Loucy (cell line): ENCODE measurements at regions not wholly inside any gene's neighbourhood (a gene's known extent, or its start where the extent isn't known, plus 50 kb on each side); places are given as distances from the start of the nearest gene placed in this dataset.
A peak's percentile ranks its signal among the peaks of the same experiment; 100 is the strongest.

Experiments
- H2AFZ ChIP-seq: fragments of 200-600 bp; sonication (generic); 2 replicates; pipeline ENCODE4 v1.6.0; 2016; ENCODE audit warnings: antibody characterized with exemption, mild to moderate bottlenecking, low read length, moderate library complexity
- H3F3A ChIP-seq: fragments of 200-600 bp; 2 replicates; pipeline ENCODE4 v1.6.0; 2016; ENCODE audit warnings: antibody characterized with exemption, low read depth, mild to moderate bottlenecking
- H3K27me3 ChIP-seq: fragments of 200-600 bp; sonication (generic); 2 replicates; pipeline ENCODE4 v1.6.1; 2014; ENCODE audit warnings: low read length, mild to moderate bottlenecking; ENCODE audit not compliant: insufficient read depth, poor library complexity, severe bottlenecking
- H3K36me3 ChIP-seq: fragments of 200-600 bp; sonication (generic); 2 replicates; pipeline ENCODE4 v1.6.1; 2016; ENCODE audit warnings: low read length; ENCODE audit not compliant: insufficient read depth
- H3K4me1 ChIP-seq: fragments of 200-600 bp; sonication (generic); 2 replicates; pipeline ENCODE4 v1.5.1; 2014; ENCODE audit warnings: low read length, mild to moderate bottlenecking; ENCODE audit not compliant: insufficient read depth, poor library complexity, severe bottlenecking
- H3K4me2 ChIP-seq: fragments of 200-600 bp; sonication (generic); 2 replicates; pipeline ENCODE4 v1.6.0; 2014; ENCODE audit warnings: antibody characterized with exemption, low read length, low read depth, mild to moderate bottlenecking; ENCODE audit not compliant: poor library complexity, severe bottlenecking
- H3K4me3 ChIP-seq: fragments of 200-600 bp; sonication (generic); 2 replicates; pipeline ENCODE4 v1.5.1; 2014; ENCODE audit warnings: low read length, mild to moderate bottlenecking, mixed read lengths; ENCODE audit not compliant: poor library complexity, severe bottlenecking
- H3K79me2 ChIP-seq: fragments of 200-600 bp; sonication (generic); 2 replicates; pipeline ENCODE4 v1.6.1; 2014; ENCODE audit warnings: low read length; ENCODE audit not compliant: insufficient read depth
- H3K9ac ChIP-seq: fragments of 200-600 bp; sonication (generic); 2 replicates; pipeline ENCODE4 v1.6.0; 2014; ENCODE audit warnings: mild to moderate bottlenecking, low read depth, low read length, moderate library complexity; ENCODE audit not compliant: poor library complexity, severe bottlenecking
- H3K9me2 ChIP-seq: fragments of 200-600 bp; sonication (generic); replicated peaks from 2 replicates; pipeline ENCODE4 v1.6.1; 2016; ENCODE audit warnings: low read depth, low read length, mixed read lengths
- H3K9me3 ChIP-seq: fragments of 200-600 bp; sonication (generic); 2 replicates; pipeline ENCODE4 v1.6.1; 2014; ENCODE audit warnings: mild to moderate bottlenecking, antibody characterized with exemption, low read length, low read depth; ENCODE audit not compliant: insufficient read depth
- H4K20me1 ChIP-seq: fragments of 200-600 bp; sonication (generic); 2 replicates; pipeline ENCODE4 v1.6.0; 2014; ENCODE audit warnings: antibody characterized with exemption, low read length, mild to moderate bottlenecking; ENCODE audit not compliant: insufficient read depth, poor library complexity, severe bottlenecking
- EZH2phosphoT487 ChIP-seq: fragments of 200-600 bp; IDR thresholded peaks from 2 replicates; pipeline ENCODE4 v1.6.1; 2018; ENCODE audit warnings: antibody characterized with exemption, mild to moderate bottlenecking, moderate library complexity, borderline replicate concordance
- TF ChIP-seq, protein P1 (sequence below): fragments of 200-600 bp; sonication (generic); conservative IDR thresholded peaks from 2 replicates; pipeline ENCODE4 v1.5.1; 2014; ENCODE audit warnings: mild to moderate bottlenecking, antibody characterized with exemption, low read length

- Histone ChIP-seq H3K36me3 (no peaks in the 10 kb centered on the region), H4K20me1 (no peaks in the 10 kb centered on the region), H3K4me3 (no peak overlapping the region), H3K4me1 (peaks cover 18% of the 10 kb centered on the region), H3K79me2 (no peaks in the 10 kb centered on the region), H3F3A (no peaks in the 10 kb centered on the region), H3K9me2 (no peaks in the 10 kb centered on the region), H2AFZ (peak overlapping the region; percentile 53; the same call in 1 of the 2 replicates), H3K9me3 (no peaks in the 10 kb centered on the region), H3K27me3 (no peaks in the 10 kb centered on the region), H3K9ac (peak overlapping the region; percentile 15), H3K4me2 (peak overlapping the region; percentile 6)
- TF ChIP-seq, protein P1, sequence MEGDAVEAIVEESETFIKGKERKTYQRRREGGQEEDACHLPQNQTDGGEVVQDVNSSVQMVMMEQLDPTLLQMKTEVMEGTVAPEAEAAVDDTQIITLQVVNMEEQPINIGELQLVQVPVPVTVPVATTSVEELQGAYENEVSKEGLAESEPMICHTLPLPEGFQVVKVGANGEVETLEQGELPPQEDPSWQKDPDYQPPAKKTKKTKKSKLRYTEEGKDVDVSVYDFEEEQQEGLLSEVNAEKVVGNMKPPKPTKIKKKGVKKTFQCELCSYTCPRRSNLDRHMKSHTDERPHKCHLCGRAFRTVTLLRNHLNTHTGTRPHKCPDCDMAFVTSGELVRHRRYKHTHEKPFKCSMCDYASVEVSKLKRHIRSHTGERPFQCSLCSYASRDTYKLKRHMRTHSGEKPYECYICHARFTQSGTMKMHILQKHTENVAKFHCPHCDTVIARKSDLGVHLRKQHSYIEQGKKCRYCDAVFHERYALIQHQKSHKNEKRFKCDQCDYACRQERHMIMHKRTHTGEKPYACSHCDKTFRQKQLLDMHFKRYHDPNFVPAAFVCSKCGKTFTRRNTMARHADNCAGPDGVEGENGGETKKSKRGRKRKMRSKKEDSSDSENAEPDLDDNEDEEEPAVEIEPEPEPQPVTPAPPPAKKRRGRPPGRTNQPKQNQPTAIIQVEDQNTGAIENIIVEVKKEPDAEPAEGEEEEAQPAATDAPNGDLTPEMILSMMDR, result no peak
- no peak for TF ChIP-seq EZH2phosphoT487
Measured at GRCh38 chr3:72475258-72476138, 372.7 kb downstream of the SHQ1 start.

- no peaks in the 10 kb centered on the region for H3F3A ChIP-seq
- peaks cover 15% of the 10 kb centered on the region for H3K4me1 ChIP-seq
- no peaks in the 10 kb centered on the region for H3K36me3 ChIP-seq
- H3K9me3 ChIP-seq, result no peaks in the 10 kb centered on the region
- H4K20me1 ChIP-seq, result no peaks in the 10 kb centered on the region
- H2AFZ ChIP-seq, result no peak overlapping the region
- H3K79me2 ChIP-seq, result no peaks in the 10 kb centered on the region
- H3K27me3 ChIP-seq, result no peaks in the 10 kb centered on the region
- peak overlapping the region; percentile 15 for H3K9ac ChIP-seq
- H3K9me2 ChIP-seq, result no peaks in the 10 kb centered on the region
- H3K4me3 ChIP-seq, result no peak overlapping the region
- TF ChIP-seq, protein P1, result no peak
- TF ChIP-seq EZH2phosphoT487, result no peak
- H3K4me2 ChIP-seq, result peak overlapping the region; percentile 6
Measured at GRCh38 chr3:72474775-72475174, 373.5 kb downstream of the SHQ1 start.

DNA sequence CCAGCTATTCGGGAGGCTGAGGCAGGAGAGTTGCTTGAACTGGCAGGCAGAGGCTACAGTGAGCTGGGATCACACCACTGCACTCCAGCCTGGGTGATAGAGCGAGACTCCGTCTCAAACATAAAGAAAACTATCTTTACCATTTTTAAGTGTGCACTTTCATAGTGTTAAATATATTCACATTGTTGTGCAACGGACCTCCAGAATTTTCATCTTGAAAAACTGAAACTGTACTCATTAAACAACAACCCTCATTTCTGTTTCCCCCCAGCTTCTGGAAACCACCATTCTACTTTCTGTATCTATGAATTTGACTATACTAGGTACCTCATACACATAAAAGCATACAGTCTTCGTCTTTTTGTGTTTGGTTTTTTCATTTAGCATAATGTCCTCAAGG lies 375.1 kb downstream of the SHQ1 start:
- no peak overlapping the region for H3K9ac ChIP-seq
- H2AFZ ChIP-seq, result no peak overlapping the region
- H3K4me2 ChIP-seq, result no peak overlapping the region

More for the DNA sequence above, 375.1 kb downstream of the SHQ1 start:
- Histone ChIP-seq H3K4me1 (peaks cover 12% of the 10 kb centered on the region), H3F3A (no peaks in the 10 kb centered on the region), H3K4me3 (no peak overlapping the region), H4K20me1 (no peaks in the 10 kb centered on the region), H3K79me2 (no peaks in the 10 kb centered on the region), H3K36me3 (no peaks in the 10 kb centered on the region), H3K9me3 (no peaks in the 10 kb centered on the region), H3K9me2 (no peaks in the 10 kb centered on the region), H3K27me3 (no peaks in the 10 kb centered on the region)
- no peak for TF ChIP-seq EZH2phosphoT487
- TF ChIP-seq, protein P1, result no peak
